Mesendoderm (in vitro differentiated cells): ENCODE measurements at regions not wholly inside any gene's neighbourhood (a gene's known extent, or its start where the extent isn't known, plus 50 kb on each side); places are given as distances from the start of the nearest gene placed in this dataset.
"Not testable (repeated sequence)": the region's sequence is repeated elsewhere in the genome, so short reads cannot be mapped to it uniquely, and the experiment has no call there.

Source experiments
- DNase-seq: peaks from one replicate; pipeline ENCODE4 v3.0.0; 2013
- H2AK5ac ChIP-seq: 2 replicates; pipeline ENCODE4 v1.6.1; 2013; ENCODE audit warnings: low read length, inconsistent platforms
- H2BK120ac ChIP-seq: 2 replicates; pipeline ENCODE4 v1.6.1; 2013; ENCODE audit warnings: low read depth, mild to moderate bottlenecking, low read length, moderate library complexity, mixed read lengths
- H2BK15ac ChIP-seq: replicated peaks from 2 replicates; pipeline ENCODE4 v1.6.1; 2013; ENCODE audit warnings: low read depth, mild to moderate bottlenecking, moderate library complexity
- H2BK5ac ChIP-seq: 2 replicates; pipeline ENCODE4 v1.6.1; 2013; ENCODE audit warnings: low read length, inconsistent platforms
- H3K18ac ChIP-seq: 2 replicates; pipeline ENCODE4 v1.6.1; 2013; ENCODE audit warnings: mild to moderate bottlenecking, low read length, mixed read lengths
- H3K23ac ChIP-seq: one replicate; pipeline ENCODE4 v1.6.1; 2013; ENCODE audit warnings: low read length
- H3K27ac ChIP-seq: 2 replicates; pipeline ENCODE4 v1.5.1; 2013; ENCODE audit warnings: low read depth, mild to moderate bottlenecking, inconsistent platforms, low read length, moderate library complexity
- H3K27me3 ChIP-seq: 2 replicates; pipeline ENCODE4 v1.6.1; 2013; ENCODE audit warnings: low read length, control low read depth, mild to moderate bottlenecking, inconsistent platforms; ENCODE audit not compliant: insufficient read depth, poor library complexity
- H3K36me3 ChIP-seq: 2 replicates; pipeline ENCODE4 v1.6.1; 2013; ENCODE audit warnings: low read length, inconsistent platforms; ENCODE audit not compliant: control insufficient read depth, insufficient read depth
- H3K4ac ChIP-seq: one replicate; pipeline ENCODE4 v1.6.1; 2013; ENCODE audit warnings: low read depth, mild to moderate bottlenecking, low read length, moderate library complexity
- H3K4me1 ChIP-seq: 2 replicates; pipeline ENCODE4 v1.6.1; 2013; ENCODE audit warnings: low read depth, low read length, inconsistent platforms; ENCODE audit not compliant: control insufficient read depth
- H3K4me2 ChIP-seq: 2 replicates; pipeline ENCODE4 v1.6.1; 2013; ENCODE audit warnings: low read length
- H3K4me3 ChIP-seq: 2 replicates; pipeline ENCODE4 v1.5.1; 2013; ENCODE audit warnings: mild to moderate bottlenecking, low read length
- H3K56ac ChIP-seq: one replicate; pipeline ENCODE4 v1.6.1; 2013; ENCODE audit warnings: low read length
- H3K79me1 ChIP-seq: 2 replicates; pipeline ENCODE4 v1.6.1; 2013; ENCODE audit warnings: low read length, inconsistent platforms
- H3K79me2 ChIP-seq: 2 replicates; pipeline ENCODE4 v1.6.1; 2013; ENCODE audit warnings: mild to moderate bottlenecking, low read length; ENCODE audit not compliant: control insufficient read depth, insufficient read depth
- H3K9ac ChIP-seq: 2 replicates; pipeline ENCODE4 v1.6.1; 2013; ENCODE audit warnings: low read length, inconsistent platforms
- H4K5ac ChIP-seq: one replicate; pipeline ENCODE4 v1.6.1; 2013; ENCODE audit warnings: low read length
- H4K8ac ChIP-seq: one replicate; pipeline ENCODE4 v1.6.1; 2013; ENCODE audit warnings: low read depth, mild to moderate bottlenecking, control low read depth, low read length, moderate library complexity
- WGBS: extraction: QIAGEN DNeasy Blood & Tissue Kit; methylation state at CpG from one replicate; pipeline ENCODE4 v1.1.7; 2013; ENCODE audit warnings: low lambda C conversion rate, missing lambda C conversion rate; ENCODE audit not compliant: insufficient coverage; ENCODE audit errors: extremely low coverage; 5-methylcytosine and 5-hydroxymethylcytosine counted together

DNA sequence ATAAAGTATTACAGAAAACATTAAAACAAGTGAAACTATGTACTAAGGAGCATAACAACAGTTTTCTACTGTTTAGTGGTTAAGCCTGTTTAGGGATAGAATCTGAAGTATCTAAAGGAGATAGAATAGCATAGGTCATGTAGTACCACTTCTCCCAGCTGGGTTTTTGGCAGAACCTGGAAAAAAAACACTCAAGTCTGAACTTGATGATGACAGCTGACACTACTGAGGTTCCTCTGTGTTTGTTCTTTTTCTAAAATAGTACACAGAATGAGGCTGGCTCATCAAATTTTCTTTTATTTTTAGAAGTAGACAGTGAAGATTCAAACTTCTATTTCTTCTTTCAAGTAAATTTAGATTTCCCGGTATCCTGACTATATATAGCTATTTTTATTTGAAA, 203.8 kb upstream of the ACO1 start:
- no peaks in the 10 kb centered on the region for H3K4me1 ChIP-seq
- H3K27ac ChIP-seq = no peak overlapping the region
- H3K4me2 ChIP-seq = no peak overlapping the region
- no peak overlapping the region for H4K5ac ChIP-seq
- no peak overlapping the region for H3K18ac ChIP-seq
- no peak overlapping the region for H4K8ac ChIP-seq
- no peak overlapping the region for H3K9ac ChIP-seq
- no peaks in the 10 kb centered on the region for H3K79me1 ChIP-seq
- H2AK5ac ChIP-seq = no peak overlapping the region
- no peak overlapping the region for H2BK15ac ChIP-seq
- H3K4me3 ChIP-seq = no peak overlapping the region
- no peaks in the 10 kb centered on the region for H3K79me2 ChIP-seq
- H3K4ac ChIP-seq = no peak overlapping the region
- H3K56ac ChIP-seq = no peak overlapping the region
- H3K27me3 ChIP-seq = no peaks in the 10 kb centered on the region
- H3K23ac ChIP-seq = no peak overlapping the region
- no peak overlapping the region for H2BK5ac ChIP-seq
- WGBS = no CpG with 5 or more reads among the region's 1 CpG
- no peak overlapping the region for H2BK120ac ChIP-seq
- H3K36me3 ChIP-seq = no peaks in the 10 kb centered on the region
- no peak for DNase-seq

DNA sequence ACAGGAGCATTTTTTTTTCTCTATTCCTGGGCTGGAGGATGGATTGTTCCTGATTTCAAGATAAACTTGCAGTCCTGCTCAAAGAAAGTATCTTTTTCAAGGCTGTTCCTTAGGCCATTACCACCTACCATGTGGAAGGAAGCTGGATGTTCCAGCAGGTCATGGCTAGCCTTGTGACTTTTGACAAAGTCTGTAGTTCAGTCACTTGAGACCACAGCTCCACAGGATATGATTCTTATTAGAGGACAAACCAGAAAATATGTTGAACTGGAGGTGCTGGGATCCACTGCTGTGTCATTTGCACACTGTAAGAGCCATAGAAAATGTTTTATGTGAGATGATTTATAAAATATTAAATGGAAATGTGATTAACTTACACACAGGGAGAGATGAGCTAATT, 184.2 kb upstream of the ACO1 start:
- no peaks in the 10 kb centered on the region for H3K79me2 ChIP-seq
- H3K4ac ChIP-seq = no peak overlapping the region
- H4K5ac ChIP-seq = no peak overlapping the region
- no peak overlapping the region for H2AK5ac ChIP-seq
- H2BK15ac ChIP-seq = no peak overlapping the region
- no peaks in the 10 kb centered on the region for H3K36me3 ChIP-seq
- DNase-seq = no peak
- no peak overlapping the region for H2BK5ac ChIP-seq
- no peak overlapping the region for H3K23ac ChIP-seq
- H2BK120ac ChIP-seq = no peak overlapping the region
- no peak overlapping the region for H3K4me3 ChIP-seq
- no peak overlapping the region for H3K18ac ChIP-seq
- H3K4me2 ChIP-seq = no peak overlapping the region
- H3K56ac ChIP-seq = no peak overlapping the region
- H3K27me3 ChIP-seq = no peaks in the 10 kb centered on the region
- H3K27ac ChIP-seq = no peak overlapping the region
- no peaks in the 10 kb centered on the region for H3K79me1 ChIP-seq
- no peaks in the 10 kb centered on the region for H3K4me1 ChIP-seq
- H3K9ac ChIP-seq = no peak overlapping the region
- H4K8ac ChIP-seq = no peak overlapping the region

DNA sequence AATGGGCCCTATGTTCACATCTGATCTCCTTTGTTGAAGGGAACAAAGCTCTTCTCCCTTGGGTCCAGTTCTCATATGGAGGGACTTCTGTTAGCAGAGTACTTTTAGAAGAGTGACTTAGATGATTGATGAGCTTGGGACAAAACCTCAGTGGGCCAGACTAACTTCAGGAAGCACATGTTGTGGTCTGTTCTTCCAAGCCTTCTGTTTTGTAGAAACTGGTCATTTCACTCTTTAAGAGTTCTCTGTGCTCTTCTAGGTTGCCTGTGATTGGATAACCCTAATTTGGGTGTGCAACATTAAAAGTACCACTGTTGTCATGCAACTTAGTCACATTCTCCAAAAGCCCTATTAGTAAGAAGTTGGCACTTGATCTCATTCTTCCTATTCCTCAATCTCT, 183.5 kb upstream of the ACO1 start:
- no peak overlapping the region for H3K4ac ChIP-seq
- no peak overlapping the region for H3K4me2 ChIP-seq
- H3K36me3 ChIP-seq = no peaks in the 10 kb centered on the region
- no peak overlapping the region for H4K5ac ChIP-seq
- H2BK5ac ChIP-seq = no peak overlapping the region
- H2BK120ac ChIP-seq = no peak overlapping the region
- H3K79me1 ChIP-seq = no peaks in the 10 kb centered on the region
- H3K27me3 ChIP-seq = no peaks in the 10 kb centered on the region
- H3K79me2 ChIP-seq = no peaks in the 10 kb centered on the region
- H2BK15ac ChIP-seq = no peak overlapping the region
- no peak overlapping the region for H3K56ac ChIP-seq
- no peak overlapping the region for H3K18ac ChIP-seq
- H3K4me1 ChIP-seq = no peaks in the 10 kb centered on the region
- H3K23ac ChIP-seq = no peak overlapping the region
- H2AK5ac ChIP-seq = no peak overlapping the region
- no peak overlapping the region for H3K27ac ChIP-seq
- H3K9ac ChIP-seq = no peak overlapping the region
- no peak overlapping the region for H4K8ac ChIP-seq
- DNase-seq = no peak
- no peak overlapping the region for H3K4me3 ChIP-seq

DNA sequence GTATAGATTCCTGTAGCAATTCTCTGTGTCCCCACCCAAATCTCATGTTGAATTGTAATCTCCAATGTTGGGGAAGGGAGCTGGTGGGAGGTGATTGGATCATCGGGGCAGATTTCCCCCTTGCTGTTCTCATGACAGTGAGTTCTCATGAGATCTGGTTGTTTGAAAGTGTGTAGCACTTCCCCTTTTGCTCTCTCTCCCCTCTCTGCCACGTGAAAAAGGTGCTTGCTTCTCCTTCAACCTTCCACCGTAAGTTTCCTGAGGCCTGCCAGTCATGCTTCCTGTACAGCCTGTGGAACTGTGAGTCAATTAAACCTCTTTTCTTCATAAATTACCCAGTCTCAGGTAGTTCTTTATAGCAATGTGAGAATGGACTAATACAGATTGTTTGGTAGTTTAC, 175.3 kb upstream of the ACO1 start:
- not testable (repeated sequence) for H3K4ac ChIP-seq, H3K36me3 ChIP-seq, H2AK5ac ChIP-seq, H3K79me2 ChIP-seq, H3K9ac ChIP-seq, DNase-seq, H3K79me1 ChIP-seq, H2BK15ac ChIP-seq, H3K4me2 ChIP-seq, H2BK120ac ChIP-seq, H3K56ac ChIP-seq, H3K27ac ChIP-seq, H3K4me1 ChIP-seq, H4K8ac ChIP-seq, H3K18ac ChIP-seq, H3K27me3 ChIP-seq, H3K23ac ChIP-seq, H2BK5ac ChIP-seq, H4K5ac ChIP-seq, H3K4me3 ChIP-seq
- no CpG with 5 or more reads among the region's 3 CpGs for WGBS

DNA sequence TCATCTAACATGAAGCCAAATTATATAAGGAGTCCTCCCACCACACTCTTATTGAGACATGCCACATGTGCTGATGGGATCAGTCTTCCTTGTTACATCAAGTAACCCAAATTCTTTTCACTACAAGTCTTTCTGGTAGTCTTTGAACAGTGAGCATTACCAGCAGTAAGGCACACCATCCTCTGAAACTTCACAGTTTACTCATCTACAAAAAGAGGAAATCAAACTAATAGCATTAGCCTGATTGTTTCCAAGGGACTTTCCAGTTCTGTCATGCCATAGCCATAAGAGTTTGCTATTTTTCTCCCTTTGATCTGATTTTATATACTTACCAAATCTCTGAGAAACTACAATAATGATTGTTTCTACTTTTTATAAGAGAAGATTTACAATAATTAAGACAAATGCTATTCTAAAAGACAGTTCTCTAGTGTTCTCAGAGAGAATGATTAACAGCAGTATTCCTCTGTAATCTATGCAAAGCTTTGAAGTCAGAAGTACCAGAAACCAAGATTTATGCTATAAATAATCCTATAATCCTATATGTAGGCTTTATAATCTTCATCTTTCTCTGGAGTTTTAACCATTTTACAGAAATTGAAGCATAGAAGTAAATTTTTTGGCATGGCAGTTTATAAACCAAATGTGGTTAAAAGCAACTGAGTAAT, 166.2 kb upstream of the ACO1 start:
- H4K8ac ChIP-seq = no peak overlapping the region
- no peak overlapping the region for H3K4me3 ChIP-seq
- no peak overlapping the region for H2BK15ac ChIP-seq
- H3K4me1 ChIP-seq = no peaks in the 10 kb centered on the region
- H4K5ac ChIP-seq = no peak overlapping the region
- H2BK5ac ChIP-seq = no peak overlapping the region
- H3K27me3 ChIP-seq = no peaks in the 10 kb centered on the region
- no peak overlapping the region for H2BK120ac ChIP-seq
- no peak overlapping the region for H2AK5ac ChIP-seq
- no peak overlapping the region for H3K56ac ChIP-seq
- no peak overlapping the region for H3K9ac ChIP-seq
- no peaks in the 10 kb centered on the region for H3K79me1 ChIP-seq
- H3K4me2 ChIP-seq = no peak overlapping the region
- H3K27ac ChIP-seq = no peak overlapping the region
- H3K18ac ChIP-seq = no peak overlapping the region
- no peaks in the 10 kb centered on the region for H3K79me2 ChIP-seq
- no peak overlapping the region for H3K4ac ChIP-seq
- no peak overlapping the region for H3K23ac ChIP-seq
- DNase-seq = no peak
- H3K36me3 ChIP-seq = no peaks in the 10 kb centered on the region

DNA sequence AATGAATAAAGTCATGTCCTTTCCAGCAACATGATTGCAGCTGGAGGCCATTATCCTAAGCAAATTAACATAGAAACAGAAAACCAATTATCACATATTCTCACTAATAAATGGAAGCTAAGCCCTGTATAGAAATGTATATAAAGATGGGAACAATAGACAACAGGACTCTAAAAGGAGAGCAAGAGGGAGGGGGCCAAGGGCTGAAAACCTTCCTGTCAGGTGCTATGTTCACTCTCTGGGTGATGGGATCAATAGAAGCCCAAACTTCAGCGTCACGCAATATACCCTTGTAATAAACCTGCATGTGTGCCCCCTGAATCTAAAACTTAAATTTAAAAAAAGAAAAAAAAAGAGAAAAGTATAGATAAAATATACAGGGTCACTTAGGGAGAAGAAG, 163.7 kb upstream of the ACO1 start:
- Histone ChIP-seq H3K36me3 (no peaks in the 10 kb centered on the region), H3K9ac (no peak overlapping the region), H3K4me3 (no peak overlapping the region), H3K4ac (no peak overlapping the region), H4K8ac (no peak overlapping the region), H2BK15ac (no peak overlapping the region), H2BK5ac (no peak overlapping the region), H3K27ac (no peak overlapping the region), H3K4me2 (no peak overlapping the region), H3K79me1 (no peaks in the 10 kb centered on the region), H3K27me3 (no peaks in the 10 kb centered on the region), H3K56ac (no peak overlapping the region), H3K4me1 (no peaks in the 10 kb centered on the region), H2AK5ac (no peak overlapping the region), H3K23ac (no peak overlapping the region), H3K18ac (no peak overlapping the region), H4K5ac (no peak overlapping the region), H2BK120ac (no peak overlapping the region), H3K79me2 (no peaks in the 10 kb centered on the region)
- WGBS = no CpG with 5 or more reads among the region's 2 CpGs
- no peak for DNase-seq
